Nephron (organoid): ENCODE measurements at regions not wholly inside any gene's neighbourhood (a gene's known extent, or its start where the extent isn't known, plus 50 kb on each side); places are given as distances from the start of the nearest gene placed in this dataset.
A peak's percentile ranks its signal among the peaks of the same experiment; 100 is the strongest.

Source experiments
- H3K27ac Mint-ChIP-seq, 3 experiments: 2 replicates each; pipeline ENCODE4 v1.8.0; 2020; ENCODE audit warnings: mixed read lengths in 3 of 3, mild to moderate bottlenecking in 2 of 3, moderate library complexity in 1 of 3
- H3K27me3 Mint-ChIP-seq: 2 replicates; pipeline ENCODE4 v1.8.0; 2021; ENCODE audit warnings: low read depth, mild to moderate bottlenecking, moderate library complexity, mixed read lengths
- H3K36me3 Mint-ChIP-seq: 2 replicates; pipeline ENCODE4 v1.8.0; 2020; ENCODE audit warnings: low read depth, mixed read lengths
- H3K4me1 Mint-ChIP-seq: 2 replicates; pipeline ENCODE4 v1.8.0; 2020; ENCODE audit warnings: mixed read lengths
- H3K4me3 Mint-ChIP-seq, 3 experiments: 2 replicates each; pipeline ENCODE4 v1.8.0; 2020; ENCODE audit warnings: mild to moderate bottlenecking in 3 of 3, mixed read lengths in 3 of 3, moderate library complexity in 2 of 3
- H3K9me3 Mint-ChIP-seq: 2 replicates; pipeline ENCODE4 v1.8.0; 2020; ENCODE audit warnings: mixed read lengths
- CTCF ChIP-seq, 3 experiments: fragments of 200-600 bp; sonication (generic); IDR thresholded peaks; one replicate each; pipeline ENCODE4 v1.5.0; 2021; ENCODE audit warnings: antibody characterized with exemption in 3 of 3; ENCODE audit not compliant: unreplicated experiment in 3 of 3

GRCh38 chr16:65679785-65680184, 557.9 kb upstream of the CDH11 start:
- Mint-ChIP-seq H3K36me3 (no peaks in the 10 kb centered on the region), H3K4me3 (no peak overlapping the region), H3K9me3 (peaks cover 8% of the 10 kb centered on the region), H3K27ac (peak overlapping the region; percentile 14 to 88 (median 51)), H3K27me3 (peaks cover 6% of the 10 kb centered on the region), H3K4me1 (peaks cover 40% of the 10 kb centered on the region)
- TF ChIP-seq CTCF (IDR thresholded peaks at IDR 0.05; ENCODE audit: unreplicated experiment in 3 of 3), result no peak

GRCh38 chr16:65675161-65675560, 553.3 kb upstream of the CDH11 start:
- Mint-ChIP-seq H3K4me3 (peak overlapping the region in 1 of 3 experiments; percentile 35), H3K4me1 (peaks cover 40% of the 10 kb centered on the region), H3K27me3 (peaks cover 13% of the 10 kb centered on the region), H3K27ac (peak overlapping the region; percentile 77 to 99 (median 95)), H3K36me3 (no peaks in the 10 kb centered on the region), H3K9me3 (no peaks in the 10 kb centered on the region)
- TF ChIP-seq CTCF (IDR thresholded peaks at IDR 0.05; ENCODE audit: unreplicated experiment in 3 of 3), result no peak

GRCh38 chr16:65672960-65673359, 551.1 kb upstream of the CDH11 start:
- peaks cover 13% of the 10 kb centered on the region for H3K27me3 Mint-ChIP-seq
- TF ChIP-seq CTCF (IDR thresholded peaks at IDR 0.05; ENCODE audit: unreplicated experiment in 3 of 3), result no peak
- peak overlapping the region in 2 of 3 experiments; percentile 95 to 99 for H3K27ac Mint-ChIP-seq
- H3K4me1 Mint-ChIP-seq, result peaks cover 49% of the 10 kb centered on the region
- H3K4me3 Mint-ChIP-seq, result no peak overlapping the region
- H3K9me3 Mint-ChIP-seq, result peaks cover 3% of the 10 kb centered on the region
- H3K36me3 Mint-ChIP-seq, result no peaks in the 10 kb centered on the region

- peak overlapping the region in 2 of 3 experiments; percentile 24 to 27 for H3K27ac Mint-ChIP-seq
- peaks cover 58% of the 10 kb centered on the region for H3K4me1 Mint-ChIP-seq
- peaks cover 3% of the 10 kb centered on the region for H3K9me3 Mint-ChIP-seq
- H3K27me3 Mint-ChIP-seq, result peaks cover 7% of the 10 kb centered on the region
- TF ChIP-seq CTCF (IDR thresholded peaks at IDR 0.05; ENCODE audit: unreplicated experiment in 3 of 3), result no peak
- H3K4me3 Mint-ChIP-seq, result no peak overlapping the region
- no peaks in the 10 kb centered on the region for H3K36me3 Mint-ChIP-seq
Measured at GRCh38 chr16:65671071-65671470, 549.2 kb upstream of the CDH11 start.

GRCh38 chr16:65668064-65668595, 546.3 kb upstream of the CDH11 start:
- peaks cover 3% of the 10 kb centered on the region for H3K9me3 Mint-ChIP-seq
- no peak overlapping the region for H3K4me3 Mint-ChIP-seq
- peaks cover 17% of the 10 kb centered on the region for H3K27me3 Mint-ChIP-seq
- H3K27ac Mint-ChIP-seq, result peak overlapping the region in 2 of 3 experiments; percentile 59 to 62
- H3K4me1 Mint-ChIP-seq, result peaks cover 57% of the 10 kb centered on the region
- no peaks in the 10 kb centered on the region for H3K36me3 Mint-ChIP-seq
- TF ChIP-seq CTCF (IDR thresholded peaks at IDR 0.05; ENCODE audit: unreplicated experiment in 3 of 3), result no peak

GRCh38 chr16:65667011-65667578, 545.2 kb upstream of the CDH11 start:
- peak in 1 of 3 experiments; percentile 10 for TF ChIP-seq CTCF (IDR thresholded peaks at IDR 0.05; ENCODE audit: unreplicated experiment in 3 of 3)
- H3K4me1 Mint-ChIP-seq, result peaks cover 55% of the 10 kb centered on the region
- H3K27me3 Mint-ChIP-seq, result peaks cover 17% of the 10 kb centered on the region
- peak overlapping the region in 2 of 3 experiments; percentile 80 to 85 for H3K27ac Mint-ChIP-seq
- H3K4me3 Mint-ChIP-seq, result no peak overlapping the region
- peaks cover 3% of the 10 kb centered on the region for H3K9me3 Mint-ChIP-seq
- H3K36me3 Mint-ChIP-seq, result no peaks in the 10 kb centered on the region
